GM12872 (cell line): ENCODE measurements at regions not wholly inside any gene's neighbourhood (a gene's known extent, or its start where the extent isn't known, plus 50 kb on each side); places are given as distances from the start of the nearest gene placed in this dataset.

Experiments
- CTCF ChIP-seq: IDR thresholded peaks from 3 replicates; pipeline ENCODE4 v1.5.1; 2011; ENCODE audit warnings: low read depth, mild to moderate bottlenecking, low read length, moderate library complexity; ENCODE audit not compliant: insufficient read depth

GRCh38 chr15:98543237-98543636 is 105.1 kb upstream of the IGF1R start:
- no peak for TF ChIP-seq CTCF

GRCh38 chr15:98546329-98546728 is 102.0 kb upstream of the IGF1R start:
- no peak for TF ChIP-seq CTCF

- no peak for TF ChIP-seq CTCF
These were observed 101.1 kb upstream of the IGF1R start for GRCh38 chr15:98547275-98547674.

GRCh38 chr15:98547741-98548138 is 100.6 kb upstream of the IGF1R start:
- no peak for TF ChIP-seq CTCF

GRCh38 chr15:98548139-98548971 is 100.0 kb upstream of the IGF1R start:
- TF ChIP-seq CTCF = no peak

GRCh38 chr15:98549003-98549402 is 99.3 kb upstream of the IGF1R start:
- no peak for TF ChIP-seq CTCF

- no peak for TF ChIP-seq CTCF
These were observed 98.6 kb upstream of the IGF1R start for GRCh38 chr15:98549741-98550140.
